Fibroblast of gingiva (primary cell): ENCODE measurements at regions not wholly inside any gene's neighbourhood (a gene's known extent, or its start where the extent isn't known, plus 50 kb on each side); places are given as distances from the start of the nearest gene placed in this dataset.
"Not testable (repeated sequence)": the region's sequence is repeated elsewhere in the genome, so short reads cannot be mapped to it uniquely, and the experiment has no call there.

Source experiments
- DNase-seq: peaks from one replicate; pipeline ENCODE4 v3.0.0-alpha.2; 2011; ENCODE audit warnings: low read depth

DNA sequence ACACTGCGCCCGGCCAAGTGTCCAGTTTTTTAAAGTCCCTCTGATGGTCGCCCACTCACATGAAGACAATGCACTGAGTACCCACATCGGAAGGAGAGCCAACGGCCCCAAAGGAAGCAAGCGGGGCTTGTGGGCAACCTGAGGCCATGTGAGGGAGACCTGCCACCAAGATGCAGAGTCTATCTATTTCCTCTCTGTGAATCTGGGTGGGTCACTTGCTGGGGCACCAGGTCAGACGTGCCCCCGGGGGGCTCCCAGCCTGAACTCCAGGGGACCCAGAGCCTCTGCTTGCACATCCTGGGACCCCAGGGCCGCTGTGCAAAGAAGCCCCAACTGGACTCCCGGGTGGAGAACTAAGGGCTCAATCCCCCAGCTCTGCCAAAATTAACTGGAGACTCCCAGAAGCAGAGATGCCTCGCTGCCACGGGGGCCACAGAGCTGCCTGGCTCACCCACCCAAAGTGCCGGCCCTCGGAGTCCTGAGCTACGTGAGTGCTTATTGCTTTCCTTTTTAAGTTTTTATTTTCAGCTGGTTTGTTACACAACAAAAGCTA is 106.4 kb downstream of the BRD1 start:
- no peak for DNase-seq

DNA sequence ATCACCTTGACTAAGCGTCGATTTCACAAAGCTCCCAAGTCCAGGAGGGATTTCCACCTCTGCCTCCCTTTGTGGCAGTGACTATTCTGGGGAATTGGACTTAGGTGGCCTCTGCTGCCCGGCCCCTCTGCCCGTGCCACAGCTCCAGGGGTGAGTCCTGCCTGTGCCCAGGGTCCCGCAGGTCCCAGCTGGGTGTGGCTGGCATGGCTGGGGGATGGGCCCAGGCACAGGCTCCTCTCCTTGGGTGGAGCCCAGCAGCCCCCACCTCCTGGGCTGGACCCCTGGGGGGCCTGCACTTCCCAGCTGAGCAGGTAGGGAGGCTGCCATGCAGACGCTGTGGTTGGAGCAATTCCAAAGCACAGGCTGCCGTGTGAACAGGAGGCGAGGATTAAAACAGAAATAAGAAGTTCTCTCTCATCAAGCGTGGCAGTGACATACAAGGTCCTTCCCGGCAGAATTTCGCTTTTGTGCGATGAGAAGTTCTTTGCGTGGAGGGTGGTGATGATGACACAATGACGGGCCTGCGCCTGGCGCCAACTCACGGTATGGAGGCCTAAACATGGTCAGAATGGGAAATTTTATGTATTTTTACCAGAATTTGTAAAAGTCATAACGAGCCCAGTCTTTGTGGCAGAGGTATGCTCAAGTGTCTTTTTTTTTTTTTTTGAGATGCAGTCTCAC is 107.3 kb downstream of the BRD1 start:
- DNase-seq, result no peak

DNA sequence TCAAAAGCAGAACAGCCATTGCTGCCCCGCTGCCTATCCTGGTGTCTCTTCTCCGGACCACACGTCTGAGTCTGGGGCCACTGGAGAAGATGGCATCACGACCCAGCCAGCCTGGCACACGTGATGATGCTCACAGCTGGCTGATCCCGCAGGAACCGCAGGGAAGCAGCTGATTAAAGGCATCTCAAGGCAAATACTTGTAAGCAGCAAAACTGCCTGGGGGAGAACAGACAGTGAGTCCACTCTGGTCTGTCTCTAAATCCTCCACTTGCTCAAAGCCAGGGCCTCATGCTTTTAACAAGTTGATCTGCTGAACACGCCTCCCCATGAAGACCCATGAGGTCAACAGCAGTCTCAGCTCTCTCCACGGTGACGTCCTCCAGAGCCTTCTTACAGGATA is 108.6 kb downstream of the BRD1 start:
- no peak for DNase-seq

DNA sequence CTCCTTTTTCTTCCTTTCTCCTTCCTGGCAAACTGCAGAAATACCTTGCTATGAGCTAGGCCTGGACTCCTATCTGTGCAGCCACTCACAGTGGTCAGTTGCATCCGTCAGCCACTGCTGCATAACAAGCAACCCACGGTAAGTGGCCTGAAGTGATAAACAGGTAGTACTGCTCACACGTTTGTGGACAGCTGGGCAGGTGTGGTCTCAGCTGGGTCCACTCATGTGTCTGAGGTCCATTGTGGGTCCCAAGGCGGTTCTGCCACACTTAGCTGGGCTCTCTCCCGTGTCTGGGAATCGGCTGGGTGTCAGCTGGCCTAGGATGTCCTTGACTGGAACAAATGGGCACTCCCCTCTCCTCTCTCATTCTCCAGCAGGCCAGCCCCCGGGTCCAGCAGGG is 109.3 kb downstream of the BRD1 start:
- DNase-seq, result no peak

DNA sequence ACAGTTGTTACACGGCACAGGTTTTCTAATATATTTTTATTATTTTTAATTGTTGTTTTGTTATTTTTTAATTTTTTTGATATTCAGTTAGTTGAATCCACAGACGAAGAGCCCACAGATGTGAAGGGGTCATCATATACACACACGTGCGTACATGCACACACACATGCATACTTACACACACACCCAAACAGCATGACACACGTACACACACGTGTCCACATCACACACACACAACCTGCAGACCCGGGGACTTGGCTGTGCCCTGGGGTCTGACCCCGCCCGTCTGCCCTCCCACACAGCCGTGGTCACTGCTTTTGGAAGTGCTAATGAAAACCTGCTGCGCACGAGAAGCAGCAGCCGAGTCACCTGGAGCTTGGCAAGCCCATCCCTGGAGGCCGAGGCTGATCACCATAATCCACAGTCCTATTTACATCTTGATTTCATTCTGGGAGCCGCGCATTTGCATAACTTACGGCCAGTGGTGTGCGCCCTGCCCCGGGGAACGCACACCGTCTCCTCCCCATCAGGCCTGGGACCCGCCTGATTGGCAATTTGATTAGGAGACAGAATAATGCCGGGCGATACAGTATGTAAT is 110.3 kb downstream of the BRD1 start:
- no peak for DNase-seq

DNA sequence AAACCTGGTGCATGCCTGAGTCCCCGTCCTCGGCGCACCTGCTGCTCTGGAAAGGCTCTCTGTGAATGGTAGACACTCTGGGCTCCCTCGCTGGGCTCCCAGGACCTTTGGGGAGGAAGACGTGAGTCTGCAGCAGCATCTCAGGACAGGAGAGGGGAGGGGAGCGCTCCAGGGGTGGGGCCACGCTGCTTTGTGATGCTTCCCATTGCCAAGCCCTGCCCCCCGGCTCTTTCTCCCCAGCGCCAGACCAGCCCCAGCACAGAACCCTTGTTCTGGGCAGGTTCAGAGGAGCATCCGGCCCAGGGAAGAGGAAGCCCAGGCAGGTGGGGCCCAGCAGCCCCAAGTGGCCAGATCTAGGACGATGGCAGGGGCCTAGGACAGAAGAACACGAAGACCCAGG is 111.2 kb downstream of the BRD1 start:
- no peak for DNase-seq

DNA sequence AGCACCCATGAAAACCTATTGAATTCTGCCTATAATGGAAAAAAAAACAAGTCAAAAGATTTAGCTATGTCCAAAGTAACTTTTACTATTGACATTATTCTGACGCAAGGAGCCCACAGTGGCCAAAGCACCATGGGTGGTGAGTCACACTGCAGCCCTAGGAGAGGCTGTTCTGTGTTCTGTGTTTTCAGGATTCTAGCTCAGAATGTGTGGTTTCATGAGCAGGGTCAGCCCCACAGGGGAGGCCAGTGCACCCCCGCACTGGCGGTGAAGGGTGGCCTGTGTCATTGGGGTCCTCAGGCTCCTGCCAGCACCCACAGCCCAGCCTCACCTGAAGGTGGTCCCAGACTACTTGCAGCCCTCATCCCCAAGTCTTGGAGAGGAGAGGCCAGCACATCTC is 112.2 kb downstream of the BRD1 start:
- DNase-seq, result no peak

DNA sequence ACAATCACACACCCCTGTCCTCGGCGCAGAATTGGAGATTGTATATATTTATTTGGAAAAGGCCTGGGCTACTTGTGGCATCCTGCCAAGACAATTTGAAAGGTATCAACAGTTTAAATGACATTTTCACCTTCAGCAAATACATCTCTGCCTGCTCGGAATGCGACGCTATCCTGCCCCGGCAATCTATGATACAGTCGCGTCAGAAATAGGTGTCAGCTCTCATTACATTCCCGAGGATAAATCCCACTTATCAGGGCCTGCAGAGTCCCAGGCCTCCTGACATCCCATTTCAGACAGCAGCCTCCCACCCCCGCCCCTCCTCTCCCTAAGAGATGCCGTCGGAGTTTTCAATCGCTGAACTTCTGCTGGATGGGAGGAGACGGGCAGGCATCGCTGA is 114.7 kb downstream of the BRD1 start:
- no peak for DNase-seq

DNA sequence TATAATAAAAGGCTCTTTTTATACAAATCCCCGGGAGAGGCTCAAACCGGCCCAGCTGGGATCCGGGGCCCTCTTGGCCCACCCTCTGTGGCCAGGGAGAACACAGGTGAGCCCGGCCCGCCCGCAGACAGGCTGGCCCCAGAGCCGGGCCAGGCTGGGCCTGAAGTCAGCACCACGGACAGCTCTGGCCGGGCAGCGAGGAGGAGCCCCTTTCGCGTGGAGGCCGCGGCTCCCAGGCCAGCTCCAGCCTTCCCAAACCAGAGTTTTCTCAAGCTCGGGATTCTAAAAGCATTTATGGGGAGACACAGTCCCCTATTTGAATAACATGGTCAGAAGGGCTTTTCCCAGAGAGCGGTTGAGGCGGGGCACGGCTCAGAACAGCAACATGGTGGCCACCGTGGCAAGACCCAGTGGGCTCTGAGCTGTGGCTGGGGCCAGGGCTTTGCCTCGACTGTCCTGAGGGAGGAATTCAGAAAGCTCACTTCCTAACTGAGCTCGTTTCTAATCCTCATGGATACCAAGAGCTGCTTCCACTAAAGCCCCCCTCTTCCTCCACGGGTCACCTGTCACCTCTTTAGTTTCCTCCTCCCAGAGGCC is 115.4 kb downstream of the BRD1 start:
- no peak for DNase-seq

DNA sequence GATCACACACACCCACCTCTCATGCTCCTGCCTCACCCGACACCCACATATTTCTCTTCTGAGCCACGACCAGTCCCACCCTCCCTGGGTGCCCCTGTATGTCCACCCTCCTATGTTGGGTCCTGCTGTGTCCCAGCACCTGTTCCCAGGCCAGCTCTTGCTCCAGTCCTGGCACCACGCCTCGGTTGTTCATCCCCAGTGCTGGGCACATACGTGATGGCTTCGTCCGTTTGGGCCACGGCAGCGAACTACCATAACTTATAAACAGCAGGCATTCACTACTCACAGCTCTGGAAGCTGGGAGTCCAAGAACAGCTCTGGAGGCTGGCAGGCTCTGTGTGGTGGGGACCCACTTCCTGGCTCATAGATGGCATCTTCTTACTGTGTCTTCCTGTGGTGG is 116.9 kb downstream of the BRD1 start:
- DNase-seq, result no peak

DNA sequence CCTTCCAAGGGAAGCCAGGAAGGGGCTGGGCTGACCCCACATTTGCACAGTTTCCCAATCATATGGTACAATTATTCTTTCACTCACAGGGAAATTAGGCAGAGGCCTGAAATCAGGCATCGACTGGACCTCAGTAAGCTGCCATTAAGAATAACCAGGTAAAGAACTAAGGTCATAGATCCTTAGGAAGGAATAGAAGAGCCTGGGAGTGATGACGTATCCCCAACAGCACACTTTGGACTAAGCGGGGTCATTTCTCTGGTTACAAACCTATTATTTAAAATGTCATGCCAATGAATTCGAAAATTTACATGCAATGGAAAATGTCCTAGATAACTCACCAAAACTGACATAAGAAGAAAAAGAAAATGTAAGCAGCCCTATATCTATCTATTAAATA is 118.2 kb downstream of the BRD1 start:
- DNase-seq, result no peak

DNA sequence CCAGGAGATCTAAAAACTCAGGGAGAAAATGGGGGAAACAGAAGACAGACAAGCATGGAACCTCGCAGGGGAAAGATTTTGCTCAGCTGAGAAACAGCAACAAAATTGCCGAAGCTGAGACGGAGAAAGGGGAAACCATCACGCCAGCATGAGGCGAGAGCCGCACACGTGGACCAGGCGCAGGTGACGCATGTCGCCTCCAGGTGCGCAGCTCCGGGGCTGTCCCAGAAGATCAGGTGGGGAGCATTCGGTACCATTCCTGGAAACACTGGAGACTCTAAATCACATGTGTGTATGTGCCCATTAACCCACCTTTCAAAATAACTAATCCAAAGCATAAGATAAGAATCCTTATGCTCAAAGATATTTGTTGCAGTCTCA is 121.7 kb downstream of the BRD1 start:
- DNase-seq, result no peak

DNA sequence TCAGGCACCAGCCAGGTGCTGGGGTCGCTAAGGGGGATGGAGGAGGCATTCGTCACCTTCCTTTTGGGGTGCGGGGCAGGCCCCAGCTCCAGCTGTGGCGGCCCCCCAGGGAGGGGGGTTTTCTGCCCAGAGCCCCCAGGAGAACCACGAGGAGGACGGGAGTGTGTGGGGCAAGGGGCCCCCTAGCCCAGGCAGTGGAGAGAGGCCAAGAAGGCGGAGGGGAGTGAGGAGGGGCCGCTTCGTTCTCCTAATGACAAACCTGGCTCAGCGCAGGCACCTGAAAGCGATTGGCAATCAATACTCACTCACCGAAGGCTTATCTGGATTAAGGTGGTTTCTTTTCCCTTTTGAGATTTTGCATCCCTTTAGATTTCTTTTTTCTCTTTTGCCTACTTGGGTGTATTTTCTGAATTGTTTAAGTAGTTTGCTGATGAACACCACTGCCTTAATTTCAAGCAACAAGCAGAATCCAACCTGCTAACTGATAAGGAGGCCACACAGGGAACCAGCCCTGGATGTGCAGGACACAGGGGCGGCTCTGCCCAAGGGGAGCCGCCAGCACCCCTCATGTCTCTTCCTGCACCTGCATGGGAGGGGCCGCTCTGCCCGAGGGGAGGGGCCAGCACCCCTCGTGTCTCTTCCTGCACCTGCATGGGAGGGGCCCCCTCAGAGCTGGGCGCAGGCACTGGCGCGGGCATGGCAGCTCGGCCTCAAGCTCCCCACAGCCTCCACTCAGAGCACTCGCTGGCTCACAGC is 122.3 kb downstream of the BRD1 start:
- DNase-seq, result no peak

DNA sequence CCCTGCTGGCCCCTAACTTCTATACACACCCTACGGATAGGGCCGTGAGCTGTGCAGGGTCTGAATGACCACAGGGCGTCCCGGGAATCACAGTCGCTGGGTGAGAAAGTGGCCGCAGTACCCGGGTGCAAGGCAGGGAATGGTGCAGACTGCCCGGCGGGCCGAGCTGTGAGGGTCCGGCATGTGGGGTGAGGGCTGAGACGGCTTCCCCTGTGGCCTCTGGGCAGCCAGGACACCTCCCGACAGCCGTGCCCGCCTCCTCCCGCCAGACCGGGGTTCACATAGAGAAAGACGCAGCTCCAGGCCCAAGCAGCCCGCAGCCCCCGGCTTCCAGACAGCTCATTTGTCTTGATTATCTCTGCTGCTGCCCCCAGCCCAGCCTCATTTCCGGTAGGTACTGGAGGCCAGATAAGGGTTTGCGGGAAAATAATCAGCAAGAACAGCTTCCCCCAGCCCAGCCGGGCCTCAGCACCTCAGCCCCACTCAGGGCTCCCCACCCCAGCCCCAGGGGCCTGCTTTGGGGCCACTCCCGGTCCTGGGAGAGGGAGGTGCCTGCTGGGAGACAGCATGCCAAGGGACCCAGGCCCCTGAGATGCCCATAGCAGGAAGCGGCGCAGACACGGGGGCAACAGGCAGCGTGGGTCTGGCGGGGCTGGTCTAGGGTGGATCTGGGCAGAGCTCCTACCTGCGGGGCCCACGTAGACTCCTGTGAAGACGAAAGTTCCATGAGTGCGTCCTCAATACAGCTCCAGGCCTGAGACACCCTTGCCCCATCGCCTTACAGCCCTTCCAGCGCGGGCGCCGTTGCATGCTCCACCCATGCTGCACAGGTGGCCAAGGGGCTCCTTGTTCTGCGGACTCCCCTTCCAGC is 123.1 kb downstream of the BRD1 start:
- no peak for DNase-seq

DNA sequence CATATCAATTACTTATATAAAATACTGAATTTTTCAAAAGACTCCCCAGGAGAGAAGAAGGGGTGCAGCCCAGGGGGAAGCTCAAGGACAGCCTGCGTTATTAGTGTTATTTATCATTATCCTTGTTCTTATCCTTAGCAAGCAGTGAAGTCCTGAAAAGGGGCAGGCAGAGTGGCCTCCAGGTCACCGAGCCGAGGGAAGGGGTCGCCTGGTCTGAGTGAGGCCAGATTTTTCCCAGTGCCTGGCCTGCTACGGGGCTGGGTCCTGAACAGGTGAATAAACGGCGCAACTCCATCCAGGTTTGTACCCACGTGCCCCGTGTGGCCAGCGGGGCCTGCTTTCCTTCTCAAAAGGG is 123.7 kb downstream of the BRD1 start:
- no peak for DNase-seq

DNA sequence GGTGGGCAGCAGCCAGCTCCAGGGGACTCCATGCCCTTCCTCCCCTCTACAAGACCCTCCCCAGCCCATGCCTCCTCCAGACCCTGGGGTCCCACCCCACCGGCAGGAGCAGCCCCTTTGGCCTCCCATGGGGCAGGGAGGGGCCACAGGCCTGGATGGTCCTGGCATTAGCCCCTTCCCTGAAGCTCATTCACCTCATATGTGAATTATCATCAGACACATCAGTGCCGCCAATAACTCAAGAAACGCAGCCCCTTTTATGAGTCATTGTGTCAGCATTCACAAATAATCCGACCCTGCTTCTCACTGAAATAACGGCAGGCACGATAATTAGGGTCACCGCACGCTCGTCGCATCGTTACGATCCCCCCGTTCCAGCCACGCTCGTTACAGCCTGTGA is 124.2 kb downstream of the BRD1 start:
- DNase-seq, result no peak

DNA sequence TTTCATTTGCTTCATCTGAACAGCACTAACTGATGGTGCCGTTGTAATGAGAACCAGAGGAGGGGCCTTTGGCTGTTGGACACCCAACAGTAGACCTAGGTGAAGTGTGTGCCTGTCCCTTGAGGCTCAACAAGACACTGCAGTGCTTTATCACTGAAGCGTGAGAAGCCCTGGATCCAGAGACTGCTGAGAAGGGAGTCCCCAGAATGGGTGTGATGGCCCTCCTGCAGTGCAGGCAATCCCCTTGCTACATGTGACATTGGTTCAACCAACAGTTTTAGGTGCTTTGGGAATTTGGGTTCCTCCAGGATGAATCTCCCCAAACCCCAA is 125.6 kb downstream of the BRD1 start:
- no peak for DNase-seq

DNA sequence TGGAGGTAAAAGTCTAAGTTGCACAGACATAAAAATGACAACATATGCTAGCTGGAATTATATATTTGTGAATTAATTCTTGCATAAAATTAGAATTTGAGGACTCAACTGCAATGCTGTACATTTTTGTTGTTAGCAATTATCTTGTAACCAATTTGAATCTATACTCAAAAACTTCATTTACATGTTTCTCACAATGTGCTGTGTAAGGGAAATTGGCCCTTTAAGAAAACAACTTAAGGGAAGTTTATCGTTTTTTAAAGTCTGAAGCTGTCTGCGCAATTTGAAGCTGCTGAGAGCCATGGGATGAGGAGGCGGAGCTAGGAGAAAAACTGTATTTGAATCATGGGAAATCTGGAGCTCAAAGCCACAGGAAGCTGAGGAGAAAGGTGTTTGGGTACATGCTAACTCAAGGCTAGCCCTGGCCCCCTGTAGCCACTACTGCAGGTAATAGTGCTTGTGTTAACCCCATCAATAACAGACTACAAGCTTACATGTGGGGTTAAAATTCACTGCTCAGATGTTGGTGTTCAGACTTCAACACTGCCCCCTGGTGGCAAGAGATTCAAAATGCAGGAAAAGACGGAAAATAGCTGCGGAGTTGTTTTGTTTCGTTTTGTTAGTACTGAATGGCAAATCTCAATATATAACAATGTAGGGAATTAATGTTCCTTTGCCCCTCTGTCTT is 126.1 kb downstream of the BRD1 start:
- no peak for DNase-seq

DNA sequence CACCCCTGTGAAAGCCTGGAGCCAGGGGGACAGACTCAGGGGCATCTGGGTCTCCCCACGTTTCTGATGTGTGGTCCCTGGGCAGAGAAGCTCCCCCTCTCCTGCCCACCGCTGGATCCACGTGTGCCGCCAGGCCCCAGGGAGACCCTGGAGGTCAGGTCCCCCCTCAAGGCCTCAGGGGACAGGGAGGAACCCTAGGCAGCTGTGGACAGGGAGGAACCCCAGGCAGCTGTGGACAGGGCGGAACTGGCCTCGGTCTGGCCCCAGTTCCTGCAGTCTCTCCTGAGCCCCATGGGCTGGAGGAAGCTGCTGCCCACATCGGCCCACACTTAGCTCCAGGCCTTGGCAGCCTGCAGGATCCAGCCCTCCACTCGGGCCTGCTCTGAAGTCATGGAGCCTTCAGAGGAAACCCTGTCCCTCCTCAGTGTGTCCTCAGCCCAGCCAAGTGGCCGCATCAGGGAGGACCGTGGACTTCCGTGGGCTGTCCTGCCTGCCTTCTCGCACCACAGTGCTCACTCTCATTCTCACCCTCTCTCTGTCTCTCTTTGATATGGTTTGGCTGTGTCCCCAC is 127.7 kb downstream of the BRD1 start:
- no peak for DNase-seq

DNA sequence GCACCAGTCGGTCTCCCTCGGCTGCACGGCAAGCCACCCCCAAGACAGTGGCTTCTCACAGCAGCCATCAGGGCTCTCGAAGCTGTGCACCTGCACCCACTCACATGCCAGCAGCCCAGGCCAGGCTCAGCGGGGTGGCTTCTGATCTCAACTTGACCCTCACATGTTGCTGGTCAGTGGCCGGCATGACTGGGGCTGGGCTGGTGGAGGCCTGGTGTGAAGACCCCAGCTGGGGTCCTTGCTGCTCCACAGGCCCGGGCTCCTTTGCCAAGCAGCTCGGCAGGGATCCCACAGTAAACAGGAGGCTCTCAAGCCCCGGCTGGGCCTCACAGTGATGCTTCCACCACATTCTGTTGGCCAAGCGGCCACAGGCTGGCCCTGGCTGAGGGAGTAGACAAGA is 128.2 kb downstream of the BRD1 start:
- no peak for DNase-seq

DNA sequence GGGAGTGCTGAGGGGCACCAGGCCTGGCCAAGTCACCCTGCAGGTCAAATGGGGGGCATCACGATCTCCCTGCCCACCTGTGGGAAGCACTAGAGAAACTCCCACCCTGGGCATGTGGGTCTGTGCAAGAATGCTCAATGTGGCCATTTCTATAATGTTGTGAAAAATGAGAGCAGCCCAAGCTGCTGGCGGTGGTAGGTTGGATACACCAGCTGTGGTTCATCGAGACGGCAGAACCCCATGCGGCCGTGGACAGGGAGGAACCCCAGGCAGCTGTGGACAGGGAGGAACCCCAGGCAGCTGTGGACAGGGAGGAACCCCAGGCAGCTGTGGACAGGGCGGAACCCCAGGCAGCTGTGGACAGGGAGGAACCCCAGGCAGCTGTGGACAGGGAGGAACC is 129.1 kb downstream of the BRD1 start:
- not testable (repeated sequence) for DNase-seq
